ENCODE measurements at regions not wholly inside any gene's neighbourhood (a gene's known extent, or its start where the extent isn't known, plus 50 kb on each side); places are given as distances from the start of the nearest gene placed in this dataset.
"Not testable (repeated sequence)": the region's sequence is repeated elsewhere in the genome, so short reads cannot be mapped to it uniquely, and the experiment has no call there.

DNA sequence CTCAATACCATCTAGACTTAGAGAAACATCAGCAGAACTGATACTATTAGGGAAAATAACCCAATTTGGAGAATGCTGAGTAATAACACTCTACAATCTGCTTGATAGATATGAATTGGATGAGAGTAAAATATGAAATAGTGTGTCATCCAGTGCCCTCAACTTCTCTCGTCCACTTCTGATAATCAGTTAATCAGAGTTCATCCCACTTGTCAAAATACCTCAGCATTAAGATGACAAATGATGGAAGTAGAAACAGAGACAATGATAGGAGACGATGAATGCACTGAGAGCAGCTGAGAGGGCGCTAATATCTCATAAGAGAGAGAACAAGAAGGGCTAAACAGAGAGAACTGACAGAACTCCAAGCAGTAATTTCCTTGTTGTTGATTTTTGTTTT, 699.6 kb downstream of the EPHA7 start:
- no peak for DNase-seq (ENCODE audit: low read depth)

DNA sequence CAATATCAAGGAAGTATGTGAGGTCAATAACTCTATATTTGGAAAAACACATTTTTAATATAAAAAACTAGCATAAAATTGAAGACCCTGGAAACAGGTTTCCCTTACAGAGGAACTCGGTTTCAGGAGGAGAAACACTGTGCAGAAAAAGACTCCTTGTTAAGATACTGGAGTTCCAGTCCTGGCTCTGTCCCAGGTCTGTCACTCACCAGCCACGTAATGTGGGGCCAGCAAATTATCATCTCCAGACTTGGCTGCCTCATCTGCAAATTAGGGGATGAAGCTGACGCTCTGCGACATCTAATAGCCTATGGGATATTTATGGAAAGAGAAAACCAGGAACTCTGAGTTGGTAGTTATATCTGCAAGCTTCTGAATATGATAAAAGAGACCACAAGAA, 702.7 kb downstream of the EPHA7 start:
- DNase-seq (ENCODE audit: low read depth): no peak

DNA sequence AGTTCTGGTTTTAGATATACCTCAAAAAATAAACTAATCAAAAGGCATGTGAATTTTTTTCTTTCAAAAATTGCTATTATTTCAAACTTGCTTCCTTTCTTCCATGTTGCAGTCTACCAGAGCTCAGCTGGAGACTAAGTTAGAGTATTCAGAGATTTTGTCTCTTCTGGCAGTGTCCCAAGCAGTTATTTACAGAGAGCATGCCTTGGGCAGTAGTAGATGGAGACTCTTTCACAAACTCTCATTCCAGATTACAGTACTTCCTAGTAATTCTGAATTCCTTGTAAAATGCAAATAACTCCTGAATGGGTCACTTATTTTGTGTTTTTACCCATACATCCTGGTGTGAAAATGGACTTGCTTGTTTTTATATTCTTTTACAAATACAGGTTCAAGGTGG, 703.4 kb downstream of the EPHA7 start:
- DNase-seq (ENCODE audit: low read depth): no peak

DNA sequence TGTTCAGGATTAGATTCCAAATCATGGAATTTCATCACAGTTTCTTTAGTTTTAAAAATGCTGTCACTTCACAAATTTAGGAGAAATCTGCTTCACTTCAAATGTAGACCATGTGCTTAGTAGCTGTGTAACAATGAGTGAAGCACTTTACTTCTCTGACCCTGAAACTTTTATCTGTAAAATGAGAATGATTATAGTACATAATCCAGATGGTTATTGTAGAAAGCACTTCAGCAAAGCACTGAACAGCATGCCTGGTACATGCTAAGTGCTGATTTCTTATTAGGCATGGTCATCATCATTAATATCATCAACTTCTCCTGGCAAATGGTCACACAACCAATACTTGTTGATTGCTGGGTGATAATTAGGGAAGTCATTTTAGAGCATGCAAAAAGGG, 705.0 kb downstream of the EPHA7 start:
- no peak for DNase-seq (ENCODE audit: low read depth)

DNA sequence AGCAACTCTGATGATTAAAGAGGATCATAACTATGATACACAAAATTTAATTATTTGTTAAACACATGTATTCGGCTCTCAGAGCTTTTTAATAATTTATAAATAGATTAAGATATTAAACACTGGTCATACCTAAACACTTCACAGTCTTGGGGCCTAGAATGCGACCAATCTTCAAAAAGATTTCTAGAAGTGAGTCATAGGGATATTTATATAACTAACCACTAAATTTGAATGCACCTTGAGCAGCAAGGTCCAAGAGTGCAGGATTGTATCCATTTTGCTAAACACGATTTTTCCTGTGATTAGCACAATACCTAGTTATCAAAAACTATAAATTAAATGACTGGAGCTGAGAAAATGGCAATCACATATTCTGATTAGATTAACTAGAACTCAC, 709.3 kb downstream of the EPHA7 start:
- DNase-seq (ENCODE audit: low read depth): no peak

DNA sequence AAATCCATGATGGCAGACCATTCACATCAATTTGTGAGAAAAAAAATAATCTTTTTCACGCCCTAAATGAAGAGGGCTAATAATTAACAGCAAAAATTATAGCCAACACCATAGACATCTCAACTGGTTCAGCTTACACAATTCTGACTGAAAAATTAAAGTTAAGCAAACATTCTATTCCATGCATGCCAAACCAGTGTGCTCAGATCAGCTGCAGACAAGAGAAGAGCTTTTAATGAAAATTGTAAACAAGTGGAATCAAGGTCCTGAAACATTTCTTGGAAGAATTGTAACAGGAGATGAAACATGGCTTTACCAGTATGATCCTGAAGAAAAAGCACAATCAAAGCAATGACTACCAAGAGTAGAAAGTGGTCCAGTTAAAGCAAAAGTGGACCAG, 710.4 kb downstream of the EPHA7 start:
- no peak for DNase-seq (ENCODE audit: low read depth)

DNA sequence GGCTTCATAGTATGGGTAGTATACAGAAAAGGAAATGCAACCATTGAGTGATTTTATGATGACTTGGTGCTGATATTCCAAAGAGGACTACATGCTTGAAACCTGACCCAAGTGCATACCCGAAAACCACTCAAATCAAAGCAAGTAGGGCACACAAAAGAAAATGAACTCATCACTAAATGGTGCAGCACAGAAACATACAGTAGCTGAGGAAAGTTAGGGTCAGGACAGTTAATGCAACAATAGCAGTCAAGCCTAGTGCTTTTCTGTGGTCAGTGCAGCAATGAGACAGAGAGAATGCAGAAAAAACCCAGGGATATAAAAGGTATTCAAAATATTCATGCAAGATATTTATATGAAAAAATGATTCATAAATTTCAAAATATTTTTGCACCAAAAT, 711.1 kb downstream of the EPHA7 start:
- no peak for DNase-seq (ENCODE audit: low read depth)

DNA sequence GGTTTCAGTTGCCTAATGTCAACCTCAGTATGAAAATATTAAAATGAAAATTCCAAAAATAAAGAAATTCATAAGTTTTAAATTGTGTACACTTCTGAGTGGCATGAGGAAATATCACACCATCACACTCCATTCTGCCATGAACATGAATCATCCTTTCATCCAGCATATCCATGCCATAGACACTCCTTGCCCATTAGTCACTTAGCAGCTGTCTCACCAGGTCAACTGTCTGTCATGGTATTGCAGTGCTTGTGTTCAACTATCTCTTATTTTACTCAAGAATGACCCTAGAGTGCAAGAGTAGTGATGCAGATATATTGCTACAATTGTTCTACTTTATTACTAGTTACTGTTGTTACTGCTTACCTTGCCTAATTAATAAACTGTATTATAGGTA, 712.4 kb downstream of the EPHA7 start:
- no peak for DNase-seq (ENCODE audit: low read depth)

DNA sequence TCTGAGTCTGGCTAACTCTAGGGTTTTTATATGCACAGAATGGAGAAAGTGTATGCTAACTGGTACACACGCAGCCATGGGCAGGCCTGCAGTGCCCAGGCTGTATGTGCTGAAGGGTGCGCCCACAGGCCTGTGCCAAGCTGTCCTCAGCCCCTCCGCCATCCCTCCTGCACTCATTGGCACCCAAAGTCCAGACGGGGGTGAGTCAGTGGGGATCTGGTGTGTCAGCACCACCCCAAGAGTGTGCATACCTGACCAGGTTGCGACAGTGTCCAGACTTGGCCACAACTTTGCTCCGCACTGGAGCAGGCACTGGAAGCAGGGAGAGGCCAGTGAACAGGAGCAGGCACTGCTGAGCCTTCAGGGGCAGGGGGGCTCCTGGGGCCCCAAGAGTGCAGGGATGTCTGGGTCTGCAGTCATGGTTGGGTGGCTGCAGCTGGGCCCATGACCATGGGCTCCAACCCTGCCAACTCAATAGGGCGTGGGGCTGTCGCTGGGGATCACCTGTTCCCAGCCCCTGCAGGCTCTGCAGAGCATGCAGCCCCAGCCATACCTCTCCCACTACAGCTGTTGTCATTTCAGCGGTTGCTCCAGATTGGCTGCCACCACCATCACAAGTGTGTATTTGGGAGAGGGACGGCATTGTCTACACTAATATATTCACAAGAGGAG, 717.8 kb downstream of the EPHA7 start:
- no peak for DNase-seq (ENCODE audit: low read depth)

DNA sequence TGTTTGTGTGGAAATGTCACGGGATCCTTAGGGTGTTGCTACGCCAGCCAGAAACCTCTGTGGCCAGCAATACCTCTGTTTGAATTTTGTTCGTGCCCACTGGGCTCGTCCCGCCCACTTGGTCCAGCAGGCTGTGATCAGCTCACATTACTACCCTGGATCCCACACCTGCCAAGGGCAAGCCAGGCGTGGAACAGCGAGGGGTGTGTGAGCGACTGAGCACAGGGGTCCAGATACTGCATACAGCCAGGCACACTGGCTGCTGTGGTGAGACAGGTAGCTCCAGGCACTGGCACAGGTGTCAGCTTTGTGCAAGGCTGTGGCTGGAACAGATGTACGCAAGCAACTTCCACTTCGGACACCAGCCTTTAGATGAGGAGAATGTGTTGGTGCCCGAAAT, 718.9 kb downstream of the EPHA7 start:
- DNase-seq (ENCODE audit: low read depth): no peak

DNA sequence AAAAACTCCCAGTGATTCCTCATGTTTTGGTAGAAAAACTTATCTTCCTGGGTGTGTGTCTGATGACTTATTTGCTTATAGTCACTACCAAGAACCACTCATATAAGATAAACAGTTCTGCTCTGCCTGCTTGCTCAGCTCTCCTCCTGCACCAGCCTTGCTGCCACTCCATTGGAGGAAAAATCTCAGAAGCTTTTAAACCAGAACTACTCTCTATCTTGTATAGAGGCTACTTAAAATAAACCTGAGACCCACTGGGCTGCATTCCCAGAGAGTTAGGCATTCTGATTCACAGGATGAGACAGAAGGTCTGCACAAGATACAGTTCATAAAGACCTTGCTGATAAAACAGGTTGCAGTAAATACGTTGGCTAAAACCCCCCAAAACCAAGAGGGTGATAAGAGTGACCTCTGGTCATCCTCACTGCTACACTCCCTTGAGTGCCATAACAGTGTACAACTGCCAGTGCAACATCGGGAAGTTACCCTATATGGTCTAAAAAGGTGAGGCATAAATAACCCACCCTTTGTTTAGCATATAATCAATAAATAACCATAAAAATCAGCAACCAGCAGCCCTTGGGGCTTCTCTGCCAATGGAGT, 728.3 kb downstream of the EPHA7 start:
- no peak for DNase-seq (ENCODE audit: low read depth)

DNA sequence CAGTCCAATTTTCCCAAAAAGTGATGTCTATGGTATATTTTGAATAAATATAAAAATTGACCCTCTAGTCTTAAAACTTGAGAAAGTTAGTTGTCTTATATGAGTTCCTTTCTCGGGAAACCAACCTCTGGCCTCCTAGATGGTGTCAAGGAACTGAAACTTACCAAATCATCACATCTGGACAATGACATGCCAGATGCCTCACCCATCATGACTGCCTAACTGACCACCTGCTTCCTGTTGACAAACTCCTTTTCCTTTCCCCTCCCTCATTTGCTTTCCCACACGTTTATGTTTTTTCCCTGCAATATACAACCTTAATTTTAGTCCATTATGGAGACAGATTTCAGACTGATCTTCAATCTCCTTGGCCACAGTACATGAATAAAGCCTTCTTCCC, 731.0 kb downstream of the EPHA7 start:
- DNase-seq (ENCODE audit: low read depth): no peak

DNA sequence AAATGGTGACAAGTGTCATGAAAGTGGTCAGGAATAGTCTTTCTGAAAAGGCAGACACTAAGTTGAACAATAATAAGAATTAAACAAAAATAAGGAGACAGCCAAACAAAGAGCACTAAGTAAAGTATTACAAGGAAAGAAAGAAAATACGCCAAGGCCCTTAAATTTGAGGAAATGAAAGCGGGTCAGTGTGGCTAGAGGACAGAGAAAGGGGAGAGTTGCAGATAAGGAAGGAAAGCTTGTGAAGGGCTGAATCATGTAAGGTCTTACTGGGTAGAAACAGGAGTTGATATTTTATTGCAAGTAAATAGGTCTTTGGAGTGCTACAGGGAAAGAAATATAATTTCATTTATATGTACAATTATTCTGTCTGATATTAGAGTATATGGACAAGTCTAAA, 732.1 kb downstream of the EPHA7 start:
- no peak for DNase-seq (ENCODE audit: low read depth)

DNA sequence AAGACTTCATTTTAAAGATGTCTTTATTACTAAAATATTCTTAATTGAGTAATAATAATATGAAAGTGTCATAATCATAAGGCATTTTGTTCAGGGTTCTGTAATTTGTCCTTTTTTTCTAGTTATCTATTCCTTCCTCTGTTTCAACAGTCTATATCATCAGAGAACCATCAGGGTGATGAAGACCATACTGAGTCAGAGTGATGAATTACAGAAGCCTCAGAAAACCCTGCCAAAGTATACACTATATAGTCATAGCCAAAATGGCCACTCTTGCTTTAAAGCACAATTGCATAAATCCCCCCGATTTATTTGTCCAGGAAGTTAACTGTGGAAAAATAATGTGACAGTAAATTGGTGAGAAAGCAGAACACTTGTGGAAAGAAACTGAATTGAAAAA, 735.0 kb downstream of the EPHA7 start:
- DNase-seq (ENCODE audit: low read depth): no peak

DNA sequence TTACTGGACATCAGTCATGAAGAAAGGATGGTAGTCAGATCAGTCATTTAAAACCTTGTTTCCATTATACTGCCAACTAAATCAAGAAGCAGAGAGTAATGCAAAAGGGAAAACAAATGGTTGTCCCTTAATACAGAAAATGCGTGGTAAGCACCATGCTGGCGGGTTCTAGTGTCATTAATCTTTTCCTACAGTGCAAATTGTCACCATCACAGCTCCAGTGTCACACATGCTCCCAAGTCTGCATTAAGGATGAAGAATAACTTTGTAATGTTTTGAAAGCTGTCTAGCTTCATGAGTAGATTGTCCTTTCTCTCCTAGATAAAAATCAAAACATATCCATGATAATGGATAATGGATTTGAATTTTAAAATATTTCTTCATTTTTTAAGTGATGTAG, 735.6 kb downstream of the EPHA7 start:
- no peak for DNase-seq (ENCODE audit: low read depth)

DNA sequence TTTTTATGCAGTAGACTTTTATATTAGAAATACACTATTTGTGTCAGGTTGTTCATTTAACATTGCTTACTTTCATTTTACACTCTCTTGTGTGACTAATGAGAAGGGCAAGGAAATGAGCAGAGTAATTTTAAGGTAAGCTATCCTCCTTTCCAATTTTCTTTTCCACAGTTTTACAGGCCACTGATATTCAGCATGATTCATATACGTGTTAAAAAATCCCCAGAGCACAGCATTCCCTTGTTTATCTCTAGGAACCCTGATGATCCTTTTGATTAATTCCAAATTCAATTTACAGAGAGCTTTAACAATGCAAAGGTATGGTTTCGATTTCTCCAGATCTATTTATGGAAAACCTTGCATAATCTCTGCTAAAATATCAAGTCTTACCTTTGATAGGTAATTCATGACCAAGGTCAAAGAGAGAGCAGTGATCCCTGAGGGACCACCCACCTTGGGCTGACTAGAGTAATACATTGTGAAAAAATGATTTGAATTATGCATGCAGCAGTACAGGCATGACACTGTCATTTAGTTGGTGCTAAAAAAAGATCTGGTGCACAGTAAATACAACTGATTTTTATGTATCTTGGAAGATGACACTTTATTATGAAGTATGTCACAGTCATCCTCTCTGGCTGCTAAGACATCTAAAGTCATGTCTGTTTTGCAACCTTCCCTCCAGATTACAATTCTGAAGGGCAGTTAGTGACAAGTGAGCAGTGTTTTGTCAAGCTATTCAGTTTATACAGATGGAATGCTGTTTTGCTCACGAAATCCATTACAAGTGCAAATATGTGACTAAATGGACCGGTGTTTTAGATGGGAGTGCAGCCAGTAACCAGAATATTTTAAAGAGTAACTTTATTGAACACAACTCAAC, 736.6 kb downstream of the EPHA7 start:
- DNase-seq (ENCODE audit: low read depth): no peak

DNA sequence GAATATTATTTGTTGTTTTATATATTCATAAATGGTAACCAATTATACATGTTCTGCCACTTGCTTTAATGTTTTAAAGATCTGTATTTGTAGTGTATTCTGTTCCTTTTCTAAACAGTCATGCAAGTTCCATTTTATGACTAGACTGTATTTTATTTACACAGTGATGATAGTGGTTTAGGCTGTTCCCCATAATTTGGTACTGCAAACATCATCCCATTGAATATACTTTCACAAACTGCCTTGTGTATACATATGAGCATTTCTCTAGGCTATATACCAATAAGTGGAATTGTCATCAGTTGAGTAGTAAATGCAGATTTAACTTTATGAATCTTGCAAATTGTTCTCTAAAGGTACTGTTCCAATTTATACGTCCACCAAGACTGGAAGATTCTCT, 738.0 kb downstream of the EPHA7 start:
- DNase-seq (ENCODE audit: low read depth): no peak

DNA sequence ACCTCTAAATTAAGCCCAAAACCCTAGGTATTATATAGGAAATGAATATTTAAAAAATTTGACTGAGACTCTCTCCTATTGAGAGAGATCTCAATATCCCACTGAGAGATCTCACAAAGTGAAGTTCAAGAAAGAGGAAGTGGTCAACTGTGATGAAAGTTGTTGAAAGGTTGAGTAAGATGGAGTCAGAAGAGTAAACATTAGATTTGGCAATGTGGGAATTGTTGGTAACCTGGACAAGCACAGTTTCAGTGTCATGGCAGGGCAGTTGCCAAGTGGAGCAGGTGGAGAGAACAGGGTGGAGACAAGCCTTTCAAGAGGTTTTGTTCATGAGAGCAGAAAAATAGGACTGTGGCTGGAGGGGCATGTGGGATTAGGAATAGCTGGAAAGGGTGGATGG, 747.9 kb downstream of the EPHA7 start:
- not testable (repeated sequence) for DNase-seq (ENCODE audit: low read depth)

DNA sequence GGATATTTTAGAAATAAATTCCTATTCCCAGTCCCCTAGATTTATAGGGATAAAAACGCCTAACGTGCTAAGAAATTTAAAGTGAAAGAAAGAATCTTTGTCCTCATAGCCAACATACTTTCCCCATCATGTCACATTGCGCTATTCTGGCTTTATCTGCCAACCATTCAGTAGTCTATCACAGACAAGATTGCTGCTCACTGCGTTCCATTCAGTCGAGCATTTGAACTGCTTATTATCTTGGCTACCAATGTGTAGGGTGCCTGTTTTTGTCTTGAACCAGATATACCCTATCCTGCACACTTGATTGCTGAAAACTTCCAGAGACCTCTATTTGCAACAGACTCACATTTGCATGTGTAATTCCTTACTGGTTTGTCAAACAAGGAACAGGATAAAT, 751.5 kb downstream of the EPHA7 start:
- DNase-seq (ENCODE audit: low read depth): no peak

DNA sequence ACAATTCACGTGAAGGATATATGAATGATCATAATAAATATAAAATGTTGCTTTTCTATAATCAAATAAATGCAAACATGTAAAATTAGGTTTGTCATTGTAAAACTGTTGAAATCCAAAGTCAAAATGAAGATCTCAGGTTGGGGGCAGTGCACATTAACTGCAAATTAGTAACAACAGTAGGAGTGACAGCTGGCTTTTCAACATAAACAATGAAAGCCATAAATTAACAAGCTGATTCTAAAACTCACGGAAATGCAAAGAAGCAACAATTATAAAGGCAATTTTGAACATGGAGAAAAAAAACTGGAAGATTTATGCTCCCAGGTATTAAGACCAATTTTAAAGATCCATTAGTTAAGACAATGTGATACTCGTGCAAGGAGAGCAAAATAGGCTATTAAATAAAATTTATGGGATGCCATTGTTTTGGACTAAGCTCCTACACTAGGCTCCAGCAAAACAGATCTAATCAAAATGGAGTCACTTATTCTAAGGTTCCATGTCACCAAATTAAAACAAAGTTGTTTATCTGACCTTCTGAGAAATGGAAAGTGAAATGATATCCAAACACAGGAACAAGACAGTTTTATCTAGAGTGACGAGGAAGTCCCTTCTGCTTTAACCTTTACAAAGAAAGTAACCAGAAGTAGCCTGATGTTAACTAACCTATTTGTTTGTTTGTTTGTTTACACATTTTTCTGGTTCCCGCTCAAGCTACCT, 770.8 kb downstream of the EPHA7 start:
- DNase-seq (ENCODE audit: low read depth): no peak

DNA sequence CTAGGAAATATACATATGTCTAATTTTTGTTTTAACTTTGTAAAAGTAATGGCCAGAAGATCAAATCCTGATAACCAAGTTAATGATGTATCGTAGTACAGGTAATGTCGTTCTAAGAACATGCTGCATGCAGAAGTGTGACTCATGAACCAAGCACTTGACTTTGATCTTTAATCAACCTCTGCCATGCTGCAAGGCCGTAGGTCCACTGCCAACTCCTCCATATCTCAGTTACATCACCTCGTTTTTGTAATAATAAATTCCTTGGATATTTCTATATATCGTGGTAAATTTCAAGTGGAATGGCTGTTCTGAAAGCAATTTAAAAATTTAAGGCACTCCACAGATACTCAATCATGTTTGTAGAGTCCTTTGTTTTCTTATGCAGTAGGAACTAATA, 771.7 kb downstream of the EPHA7 start:
- no peak for DNase-seq (ENCODE audit: low read depth)

DNA sequence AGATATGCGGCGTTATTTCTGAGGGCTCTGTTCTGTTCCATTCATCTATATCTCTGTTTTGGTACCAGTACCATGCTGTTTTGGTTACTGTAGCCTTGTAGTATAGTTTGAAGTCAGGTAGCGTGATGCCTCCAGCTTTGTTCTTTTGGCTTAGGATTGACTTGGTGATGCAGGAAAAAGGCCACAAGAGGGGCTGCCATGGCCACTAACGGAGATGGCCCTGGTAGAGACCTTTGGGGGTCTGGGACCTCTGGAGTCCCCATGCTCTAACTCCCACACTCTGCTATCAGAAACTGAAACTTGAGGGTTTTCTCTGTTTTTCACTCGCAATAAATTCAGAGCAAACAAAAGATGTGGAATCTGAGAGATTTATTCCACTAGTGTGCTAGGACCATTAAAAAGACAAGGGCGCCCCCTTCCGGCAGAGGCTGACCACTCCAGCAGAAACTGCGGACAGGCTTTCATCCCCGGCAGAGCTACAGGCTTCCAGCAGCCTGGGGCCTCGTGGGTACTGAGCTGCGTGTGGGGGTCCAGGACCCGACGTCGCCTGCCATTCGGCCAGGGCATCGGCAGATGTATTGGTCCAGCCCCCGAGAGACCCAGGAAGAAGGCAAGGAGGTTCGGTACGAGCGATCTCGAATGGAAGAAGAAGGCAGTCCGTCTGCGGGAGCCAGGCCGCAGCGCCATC, 775.1 kb downstream of the EPHA7 start:
- DNase-seq (ENCODE audit: low read depth): not testable (repeated sequence)

Measured in RPMI7951 (cell line).